ENCODE measurements at regions not wholly inside any gene's neighbourhood (a gene's known extent, or its start where the extent isn't known, plus 50 kb on each side); places are given as distances from the start of the nearest gene placed in this dataset.
A peak's percentile ranks its signal among the peaks of the same experiment; 100 is the strongest.
"Not testable (repeated sequence)": the region's sequence is repeated elsewhere in the genome, so short reads cannot be mapped to it uniquely, and the experiment has no call there.

GRCh38 chr3:130151555-130151954 lies 69.9 kb downstream of the ALG1L2 start:
- not testable (repeated sequence) for H3K27ac ChIP-seq, H3K9me3 ChIP-seq, H3K4me3 ChIP-seq, H3K27me3 ChIP-seq, H3K4me2 ChIP-seq, H4K20me1 ChIP-seq, H3K9ac ChIP-seq, H3K36me3 ChIP-seq, H3K4me1 ChIP-seq

- H3K9ac ChIP-seq, H3K4me3 ChIP-seq, H4K20me1 ChIP-seq, H3K27me3 ChIP-seq, H3K36me3 ChIP-seq, H3K27ac ChIP-seq, H3K4me2 ChIP-seq, H3K9me3 ChIP-seq, H3K4me1 ChIP-seq: not testable (repeated sequence)
Observed at GRCh38 chr3:130153247-130153646, 71.6 kb downstream of the ALG1L2 start.

DNA sequence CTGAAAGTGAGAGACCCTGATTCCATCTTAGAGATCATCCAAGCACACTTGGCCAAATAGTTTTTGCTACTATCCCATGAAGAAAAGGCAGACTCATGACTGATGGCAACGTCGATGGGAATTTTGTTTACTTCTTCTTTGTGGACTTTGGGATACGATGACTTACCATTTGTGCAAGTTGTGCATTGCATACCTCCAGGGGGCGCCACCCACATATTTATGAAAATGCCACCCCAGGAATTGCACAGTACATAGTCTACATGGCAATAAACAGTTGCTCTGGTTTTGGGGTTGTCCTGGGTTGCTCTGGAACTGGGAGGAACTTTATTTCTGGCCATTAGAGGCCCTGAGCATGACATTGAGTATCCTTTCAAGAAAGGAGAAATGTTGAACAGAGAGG lies 73.8 kb downstream of the ALG1L2 start:
- not testable (repeated sequence) for H3K36me3 ChIP-seq, H4K20me1 ChIP-seq, H3K27ac ChIP-seq, H3K27me3 ChIP-seq, H3K4me1 ChIP-seq, H3K4me2 ChIP-seq, H3K4me3 ChIP-seq, H3K9ac ChIP-seq, H3K9me3 ChIP-seq

DNA sequence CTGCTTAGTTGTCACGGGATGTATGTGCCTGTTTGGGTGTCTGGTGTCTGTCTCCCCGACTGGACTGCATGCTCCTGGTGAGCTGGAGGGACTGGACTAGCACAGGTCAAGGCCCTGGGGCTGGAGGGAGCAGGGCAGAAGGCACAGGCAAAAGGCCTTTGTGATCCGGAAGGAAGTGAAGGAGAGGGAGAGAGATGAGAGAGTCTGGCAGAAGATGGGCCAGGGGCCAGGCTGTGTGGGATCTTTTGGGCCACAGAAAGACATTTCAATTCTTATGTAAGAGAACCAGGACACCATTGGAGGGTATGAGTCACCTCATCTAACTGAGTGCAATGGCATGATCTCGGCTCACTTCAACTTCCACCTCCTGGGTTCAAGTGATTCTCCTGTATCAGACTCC lies 85.2 kb downstream of the ALG1L2 start:
- H3K4me2 ChIP-seq, H3K36me3 ChIP-seq, H3K9ac ChIP-seq, H3K4me3 ChIP-seq, H3K27me3 ChIP-seq, H3K27ac ChIP-seq, H4K20me1 ChIP-seq, H3K9me3 ChIP-seq, H3K4me1 ChIP-seq: not testable (repeated sequence)

DNA sequence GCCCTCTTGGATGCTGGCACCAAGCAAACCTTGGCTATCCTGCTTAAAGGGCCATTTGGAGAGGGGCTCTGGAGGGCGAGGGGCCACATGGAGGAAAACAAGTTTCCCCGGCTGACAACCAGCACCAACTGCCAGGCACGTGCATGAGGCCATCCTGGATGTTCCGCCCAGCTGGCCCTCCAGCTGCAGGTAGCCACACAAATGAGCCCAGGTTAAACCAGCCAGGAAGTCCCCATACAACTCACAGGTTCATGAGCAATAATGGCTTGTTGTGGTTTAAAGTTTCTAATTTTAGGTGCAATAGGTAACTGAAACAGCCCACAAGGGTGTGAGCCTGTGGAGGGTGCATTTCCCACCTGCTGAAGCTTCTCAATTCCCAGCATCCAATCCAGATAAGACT lies 93.6 kb downstream of the ALG1L2 start:
- not testable (repeated sequence) for H3K4me2 ChIP-seq, H3K36me3 ChIP-seq, H3K9me3 ChIP-seq, H4K20me1 ChIP-seq, H3K27me3 ChIP-seq, H3K27ac ChIP-seq, H3K4me3 ChIP-seq, H3K9ac ChIP-seq
- H3K4me1 ChIP-seq = peaks cover 12% of the 10 kb centered on the region

GRCh38 chr3:130176476-130177256 lies 95.0 kb downstream of the ALG1L2 start:
- not testable (repeated sequence) for H3K27me3 ChIP-seq, H3K27ac ChIP-seq, H4K20me1 ChIP-seq, H3K4me2 ChIP-seq, H3K9ac ChIP-seq, H3K4me3 ChIP-seq, H3K36me3 ChIP-seq, H3K9me3 ChIP-seq
- H3K4me1 ChIP-seq = peaks cover 17% of the 10 kb centered on the region

- H3K27ac ChIP-seq, H4K20me1 ChIP-seq, H3K4me2 ChIP-seq, H3K4me3 ChIP-seq, H3K36me3 ChIP-seq, H3K9ac ChIP-seq, H3K9me3 ChIP-seq, H3K27me3 ChIP-seq: not testable (repeated sequence)
- peaks cover 17% of the 10 kb centered on the region for H3K4me1 ChIP-seq
Observed at GRCh38 chr3:130178835-130179234, 97.2 kb downstream of the ALG1L2 start.

DNA sequence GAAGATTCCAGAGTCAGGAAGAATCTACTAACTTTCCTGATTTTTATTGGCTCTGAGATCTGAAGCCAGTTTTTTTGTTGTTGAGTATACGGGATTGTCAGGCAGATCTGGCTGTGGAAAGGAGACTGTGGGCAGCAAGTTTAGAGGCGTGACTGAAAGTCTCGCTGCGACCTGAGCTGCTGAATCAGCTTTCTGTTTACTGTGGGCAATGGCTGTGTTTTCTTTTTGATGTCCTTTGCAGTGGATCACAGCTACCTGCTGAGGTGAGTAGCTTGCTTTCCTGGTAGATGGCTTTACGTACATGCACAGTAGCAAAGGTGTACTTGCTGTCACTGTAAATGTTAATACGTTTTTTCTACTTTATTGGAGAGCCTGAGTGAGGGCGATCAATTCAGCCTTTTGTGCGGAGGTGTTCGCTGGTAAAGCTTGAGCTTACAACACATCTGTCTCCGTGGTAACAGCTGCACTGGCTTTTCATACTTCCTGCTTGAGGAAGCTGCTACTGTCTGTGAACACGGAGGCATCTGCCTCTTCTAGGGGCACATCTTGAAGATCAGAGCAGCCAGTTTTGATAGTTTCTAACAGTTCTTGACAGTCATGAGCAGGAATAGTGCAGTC lies 97.8 kb downstream of the ALG1L2 start:
- not testable (repeated sequence) for H3K9ac ChIP-seq, H3K27me3 ChIP-seq, H3K36me3 ChIP-seq, H3K4me3 ChIP-seq, H3K9me3 ChIP-seq, H3K27ac ChIP-seq, H4K20me1 ChIP-seq
- H3K4me2 ChIP-seq = peak overlapping the region; percentile 70
- peaks cover 17% of the 10 kb centered on the region for H3K4me1 ChIP-seq

DNA sequence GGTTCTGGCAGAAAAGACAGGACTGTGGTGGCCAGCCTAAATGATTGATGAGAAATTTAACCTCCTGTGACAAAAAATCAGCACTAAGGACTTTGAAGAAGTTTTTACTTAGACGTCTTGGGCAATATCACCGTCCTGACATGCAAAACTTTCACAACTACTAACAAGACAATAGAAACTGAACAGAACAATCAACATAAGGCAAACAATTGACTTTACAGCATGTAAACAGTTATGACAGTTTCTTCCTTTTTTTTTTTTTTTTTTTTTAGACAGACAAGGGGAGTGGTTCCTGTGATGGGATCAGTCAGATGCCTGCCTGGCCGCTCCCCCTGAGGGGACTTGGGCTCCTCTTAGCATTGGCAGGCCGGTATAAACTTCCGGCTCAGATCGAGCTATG lies 100.8 kb downstream of the ALG1L2 start:
- H3K9me3 ChIP-seq, H3K27me3 ChIP-seq, H3K27ac ChIP-seq, H3K4me2 ChIP-seq, H3K4me3 ChIP-seq, H3K36me3 ChIP-seq, H3K9ac ChIP-seq, H4K20me1 ChIP-seq: not testable (repeated sequence)
- H3K4me1 ChIP-seq = peaks cover 17% of the 10 kb centered on the region

DNA sequence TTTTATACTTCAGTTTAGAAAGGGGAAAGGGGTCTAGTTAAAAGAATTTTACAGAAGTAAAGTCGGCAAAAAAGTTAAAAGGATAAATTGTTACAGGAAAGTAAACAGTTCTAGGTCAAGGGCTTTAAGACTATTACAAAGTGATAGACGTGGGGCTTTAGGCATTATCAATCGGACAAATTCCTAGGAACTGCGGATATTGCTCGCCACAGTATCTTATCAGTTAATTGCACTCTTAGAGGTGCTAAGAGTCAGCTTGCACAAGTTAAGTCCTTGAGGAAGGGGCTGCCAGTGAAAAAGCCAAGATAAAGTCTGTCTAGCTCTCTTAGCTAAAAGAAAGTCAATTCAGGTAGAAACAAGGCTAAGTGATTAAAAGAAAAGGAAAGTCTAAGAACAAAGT lies 102.1 kb downstream of the ALG1L2 start:
- H3K4me2 ChIP-seq, H3K9me3 ChIP-seq, H4K20me1 ChIP-seq, H3K4me3 ChIP-seq, H3K36me3 ChIP-seq, H3K27ac ChIP-seq, H3K27me3 ChIP-seq, H3K9ac ChIP-seq: not testable (repeated sequence)
- peaks cover 17% of the 10 kb centered on the region for H3K4me1 ChIP-seq

- H3K4me1 ChIP-seq = peaks cover 13% of the 10 kb centered on the region
- not testable (repeated sequence) for H3K27ac ChIP-seq, H3K4me2 ChIP-seq, H3K9me3 ChIP-seq, H4K20me1 ChIP-seq, H3K36me3 ChIP-seq, H3K4me3 ChIP-seq, H3K27me3 ChIP-seq, H3K9ac ChIP-seq
Observed at GRCh38 chr3:130184152-130185024, 102.8 kb downstream of the ALG1L2 start.

GRCh38 chr3:130201272-130201671 lies 119.6 kb downstream of the ALG1L2 start:
- not testable (repeated sequence) for H3K36me3 ChIP-seq

GRCh38 chr3:130203633-130204032 lies 122.0 kb downstream of the ALG1L2 start:
- not testable (repeated sequence) for H3K27me3 ChIP-seq, H3K36me3 ChIP-seq, H3K4me2 ChIP-seq, H3K9ac ChIP-seq, H4K20me1 ChIP-seq, H3K4me1 ChIP-seq, H3K27ac ChIP-seq, H3K4me3 ChIP-seq
- H3K9me3 ChIP-seq = peaks cover 20% of the 10 kb centered on the region

More at GRCh38 chr3:130201272-130201671, 119.6 kb downstream of the ALG1L2 start:
- not testable (repeated sequence) for H4K20me1 ChIP-seq, H3K4me3 ChIP-seq, H3K4me2 ChIP-seq, H3K9ac ChIP-seq, H3K4me1 ChIP-seq, H3K27ac ChIP-seq, H3K27me3 ChIP-seq
- H3K9me3 ChIP-seq = peaks cover 20% of the 10 kb centered on the region

Data from BLaER1 (cell line).